Neural cell (in vitro differentiated cells): ENCODE measurements at regions not wholly inside any gene's neighbourhood (a gene's known extent, or its start where the extent isn't known, plus 50 kb on each side); places are given as distances from the start of the nearest gene placed in this dataset.

Source experiments
- H2AFZ ChIP-seq: fragments of 200-600, 300-800 bp; sonication (generic), shearing (Covaris generic); 2 replicates; pipeline ENCODE4 v1.6.0; 2014; ENCODE audit warnings: low read depth, mild to moderate bottlenecking, antibody characterized with exemption, low read length, moderate library complexity
- H3F3A ChIP-seq: fragments of 200-600 bp; shearing (Covaris generic); 2 replicates; pipeline ENCODE4 v1.6.1; 2016; ENCODE audit warnings: mild to moderate bottlenecking, moderate library complexity, mixed read lengths, antibody characterized with exemption, low read length; ENCODE audit not compliant: insufficient read depth, poor library complexity, severe bottlenecking
- H3K27ac ChIP-seq: fragments of 200-600, 300-800 bp; sonication (generic), shearing (Covaris generic); 2 replicates; pipeline ENCODE4 v1.5.1; 2014; ENCODE audit warnings: mild to moderate bottlenecking, low read length, moderate library complexity
- H3K27me3 ChIP-seq: fragments of 300-800, 200-600 bp; sonication (generic), shearing (Covaris generic); 2 replicates; pipeline ENCODE4 v1.6.0; 2014; ENCODE audit warnings: mild to moderate bottlenecking, low read depth, low read length, moderate library complexity; ENCODE audit not compliant: insufficient read depth
- H3K36me3 ChIP-seq: fragments of 300-800, 200-600 bp; sonication (generic), shearing (Covaris generic); 2 replicates; pipeline ENCODE4 v1.5.1; 2014; ENCODE audit warnings: mild to moderate bottlenecking, antibody characterized with exemption, low read length, moderate library complexity; ENCODE audit not compliant: insufficient read depth
- H3K4me2 ChIP-seq: fragments of 300-800, 200-600 bp; sonication (generic), shearing (Covaris generic); 2 replicates; pipeline ENCODE4 v1.6.0; 2014; ENCODE audit warnings: mild to moderate bottlenecking, low read length
- H3K4me3 ChIP-seq: fragments of 300-800, 200-600 bp; sonication (generic), shearing (Covaris generic); 2 replicates; pipeline ENCODE4 v1.5.1; 2014; ENCODE audit warnings: mild to moderate bottlenecking, low read length, moderate library complexity
- H3K79me2 ChIP-seq: fragments of 200-600 bp; shearing (Covaris generic); replicated peaks from 2 replicates; pipeline ENCODE4 v1.6.0; 2014; ENCODE audit warnings: mild to moderate bottlenecking, low read length, moderate library complexity; ENCODE audit not compliant: insufficient read depth
- H3K9ac ChIP-seq: fragments of 300-800, 200-600 bp; sonication (generic), shearing (Covaris generic); 2 replicates; pipeline ENCODE4 v1.6.1; 2016; ENCODE audit warnings: mild to moderate bottlenecking, low read length, mixed read lengths
- H3K9me2 ChIP-seq: fragments of 200-600 bp; shearing (Covaris generic); 2 replicates; pipeline ENCODE4 v1.6.1; 2016; ENCODE audit warnings: mild to moderate bottlenecking, low read length, mixed read lengths; ENCODE audit not compliant: insufficient read depth
- H3K9me3 ChIP-seq: fragments of 200-600, 300-800 bp; sonication (generic), shearing (Covaris generic); 2 replicates; pipeline ENCODE4 v1.6.1; 2016; ENCODE audit warnings: mild to moderate bottlenecking, mixed run types, low read length, moderate library complexity, mixed read lengths
- H4K20me1 ChIP-seq: fragments of 200-600 bp; shearing (Covaris generic); 2 replicates; pipeline ENCODE4 v1.6.1; 2016; ENCODE audit warnings: mild to moderate bottlenecking, mixed run types; ENCODE audit not compliant: insufficient read depth
- CTCF ChIP-seq: fragments of 450-650 bp; IDR thresholded peaks from 2 replicates; pipeline ENCODE4 v1.5.1; 2014; ENCODE audit warnings: antibody characterized with exemption, mild to moderate bottlenecking, moderate library complexity; ENCODE audit not compliant: poor library complexity, severe bottlenecking
- EP300 ChIP-seq: fragments of 450-650 bp; conservative IDR thresholded peaks from 2 replicates; pipeline ENCODE4 v1.6.1; 2014; ENCODE audit warnings: antibody characterized with exemption, mild to moderate bottlenecking, moderate library complexity; ENCODE audit not compliant: poor library complexity, severe bottlenecking
- EZH2 ChIP-seq: fragments of 200-600, 300-800 bp; shearing (Covaris generic), sonication (generic); IDR thresholded peaks from 2 replicates; pipeline ENCODE4 v1.6.1; 2014; ENCODE audit warnings: antibody characterized with exemption, low read length, borderline replicate concordance, mild to moderate bottlenecking; ENCODE audit not compliant: insufficient read depth, poor library complexity, severe bottlenecking
- MXI1 ChIP-seq: fragments of 450-650 bp; conservative IDR thresholded peaks from 2 replicates; pipeline ENCODE4 v1.6.1; 2014; ENCODE audit warnings: antibody characterized with exemption, mild to moderate bottlenecking; ENCODE audit not compliant: poor library complexity, severe bottlenecking
- POLR2AphosphoS5 ChIP-seq: IDR thresholded peaks from 2 replicates; pipeline ENCODE4 v1.6.1; 2012
- RAD21 ChIP-seq: fragments of 450-650 bp; conservative IDR thresholded peaks from 2 replicates; pipeline ENCODE4 v1.6.1; 2014; ENCODE audit warnings: antibody characterized with exemption, mild to moderate bottlenecking, moderate library complexity
- REST ChIP-seq: IDR thresholded peaks from 2 replicates; pipeline ENCODE4 v1.6.1; 2012; ENCODE audit warnings: borderline replicate concordance
- SMC3 ChIP-seq: fragments of 450-650 bp; conservative IDR thresholded peaks from 2 replicates; pipeline ENCODE4 v1.6.1; 2014; ENCODE audit warnings: antibody characterized with exemption, mild to moderate bottlenecking, moderate library complexity; ENCODE audit not compliant: poor library complexity
- TAF1 ChIP-seq: IDR thresholded peaks from 2 replicates; pipeline ENCODE4 v1.6.1; 2012; ENCODE audit warnings: low read depth

- Histone ChIP-seq H3K4me2 (no peak overlapping the region), H3K36me3 (no peaks in the 10 kb centered on the region), H3K27ac (no peak overlapping the region), H3K9me3 (no peaks in the 10 kb centered on the region), H3K27me3 (no peaks in the 10 kb centered on the region), H3K9ac (no peak overlapping the region), H3K4me3 (no peak overlapping the region), H3K9me2 (no peaks in the 10 kb centered on the region), H3K79me2 (no peaks in the 10 kb centered on the region), H3F3A (no peaks in the 10 kb centered on the region), H2AFZ (no peak overlapping the region), H4K20me1 (no peaks in the 10 kb centered on the region)
- TF ChIP-seq EP300 (no peak), MXI1 (no peak), SMC3 (no peak), REST (no peak), RAD21 (no peak), CTCF (no peak), POLR2AphosphoS5 (no peak), TAF1 (no peak), EZH2 (no peak)
These were observed 165.9 kb upstream of the HMGA2 start for GRCh38 chr12:65658360-65658759.

GRCh38 chr12:65659681-65660080, 164.6 kb upstream of the HMGA2 start:
- TF ChIP-seq CTCF (no peak), TAF1 (no peak), RAD21 (no peak), MXI1 (no peak), POLR2AphosphoS5 (no peak), REST (no peak), SMC3 (no peak), EP300 (no peak), EZH2 (no peak)
- Histone ChIP-seq H3K9me3 (no peaks in the 10 kb centered on the region), H2AFZ (no peak overlapping the region), H3K27me3 (no peaks in the 10 kb centered on the region), H4K20me1 (no peaks in the 10 kb centered on the region), H3K79me2 (no peaks in the 10 kb centered on the region), H3K27ac (no peak overlapping the region), H3K4me2 (no peak overlapping the region), H3K4me3 (no peak overlapping the region), H3K9me2 (no peaks in the 10 kb centered on the region), H3F3A (no peaks in the 10 kb centered on the region), H3K36me3 (no peaks in the 10 kb centered on the region), H3K9ac (no peak overlapping the region)
